WTC11 (cell line): ENCODE measurements at regions not wholly inside any gene's neighbourhood (a gene's known extent, or its start where the extent isn't known, plus 50 kb on each side); places are given as distances from the start of the nearest gene placed in this dataset.

Source experiments
- ATAC-seq: fragments of 200-7000 bp; cut with Tn5 transposase; 2 replicates; pipeline ENCODE4 v1.10.0; 2021; ENCODE audit warnings: mild to moderate bottlenecking, moderate library complexity
- CTCF ChIA-PET: fragments of 300-600 bp; sonication (Branson Sonifier 250); formaldehyde crosslinking; loops from one replicate; lab custom pipeline; 2021; ENCODE audit warnings: antibody characterized with exemption; lab: Charles Lee
- POLR2A ChIA-PET: fragments of 350-600 bp; sonication (Branson Sonifier 250); formaldehyde crosslinking; loops from one replicate; lab custom pipeline; 2021; ENCODE audit warnings: antibody characterized with exemption; lab: Charles Lee
- DNase-seq: peaks from one replicate; pipeline ENCODE4 v3.0.0; 2021; ENCODE audit warnings: low spot score
- H3K27ac Mint-ChIP-seq: 2 replicates; pipeline ENCODE4 v1.8.0; 2021; ENCODE audit warnings: mixed read lengths
- H3K27me3 Mint-ChIP-seq: 2 replicates; pipeline ENCODE4 v1.8.0; 2021; ENCODE audit warnings: low read depth, mild to moderate bottlenecking, moderate library complexity, mixed read lengths
- H3K36me3 Mint-ChIP-seq: 2 replicates; pipeline ENCODE4 v1.8.0; 2021; ENCODE audit warnings: mixed read lengths
- H3K4me1 Mint-ChIP-seq: 2 replicates; pipeline ENCODE4 v1.8.0; 2022; ENCODE audit warnings: mixed read lengths
- H3K4me3 Mint-ChIP-seq: 2 replicates; pipeline ENCODE4 v1.8.0; 2021; ENCODE audit warnings: mild to moderate bottlenecking, moderate library complexity, mixed read lengths
- H3K9me3 Mint-ChIP-seq: 2 replicates; pipeline ENCODE4 v1.8.0; 2021; ENCODE audit warnings: mixed read lengths
- ATF1 ChIP-seq: sonication (generic); formaldehyde crosslinking; IDR thresholded peaks from 2 replicates; pipeline ENCODE4 v1.8.1; 2023; ENCODE audit warnings: mild to moderate bottlenecking, moderate library complexity, missing genetic modification reagents
- CREB1 ChIP-seq: sonication (generic); formaldehyde crosslinking; IDR thresholded peaks from 2 replicates; pipeline ENCODE4 v1.8.0; 2023; ENCODE audit warnings: mild to moderate bottlenecking, missing genetic modification reagents
- CTCF ChIP-seq: fragments of 200-600 bp; IDR thresholded peaks from 2 replicates; pipeline ENCODE4 v1.8.0; 2022; ENCODE audit warnings: antibody characterized with exemption
- GABPB1 ChIP-seq: sonication (generic); formaldehyde crosslinking; IDR thresholded peaks from 2 replicates; pipeline ENCODE4 v1.8.1; 2023; ENCODE audit warnings: mild to moderate bottlenecking, missing genetic modification reagents
- MAX ChIP-seq: sonication (generic); formaldehyde crosslinking; IDR thresholded peaks from 2 replicates; pipeline ENCODE4 v1.8.0; 2022; ENCODE audit warnings: mild to moderate bottlenecking, missing genetic modification reagents
- OVOL2 ChIP-seq: fragments of 250-450 bp; sonication (Bioruptor Pico); IDR thresholded peaks from 2 replicates; pipeline ENCODE4 v1.9.0; 2021; ENCODE audit warnings: mild to moderate bottlenecking, borderline replicate concordance
- RELA ChIP-seq: sonication (generic); formaldehyde crosslinking; IDR thresholded peaks from 2 replicates; pipeline ENCODE4 v1.8.1; 2022; ENCODE audit warnings: missing genetic modification reagents, mild to moderate bottlenecking, borderline replicate concordance
- SMAD4 ChIP-seq: sonication (generic); formaldehyde crosslinking; IDR thresholded peaks from 2 replicates; pipeline ENCODE4 v1.8.0; 2022; ENCODE audit warnings: mild to moderate bottlenecking, missing genetic modification reagents
- SOX15 ChIP-seq: fragments of 250-450 bp; sonication (Bioruptor Pico); IDR thresholded peaks from 2 replicates; pipeline ENCODE4 v1.9.0; 2021; ENCODE audit warnings: mild to moderate bottlenecking
- SP1 ChIP-seq: sonication (generic); formaldehyde crosslinking; conservative IDR thresholded peaks from 2 replicates; pipeline ENCODE4 v1.8.1; 2022; ENCODE audit warnings: missing genetic modification reagents
- TCF7 ChIP-seq: sonication (generic); formaldehyde crosslinking; IDR thresholded peaks from 2 replicates; pipeline ENCODE4 v1.8.0; 2022; ENCODE audit warnings: mild to moderate bottlenecking, low read depth, missing genetic modification reagents, moderate library complexity
- TEAD4 ChIP-seq: sonication (generic); formaldehyde crosslinking; IDR thresholded peaks from 2 replicates; pipeline ENCODE4 v1.8.0; 2022; ENCODE audit warnings: mild to moderate bottlenecking, missing genetic modification reagents
- USF2 ChIP-seq: sonication (generic); formaldehyde crosslinking; IDR thresholded peaks from 2 replicates; pipeline ENCODE4 v1.8.1; 2023; ENCODE audit warnings: mild to moderate bottlenecking, missing genetic modification reagents, moderate library complexity
- ZNF396 ChIP-seq: fragments of 250-450 bp; sonication (Bioruptor Pico); IDR thresholded peaks from 2 replicates; pipeline ENCODE4 v1.8.0; 2021; ENCODE audit warnings: mild to moderate bottlenecking, moderate library complexity, borderline replicate concordance
- TF ChIP-seq, protein P1 (sequence below): sonication (generic); formaldehyde crosslinking; IDR thresholded peaks from 2 replicates; pipeline ENCODE4 v1.8.0; 2022; ENCODE audit warnings: mild to moderate bottlenecking, missing genetic modification reagents
- TF ChIP-seq, protein P2 (sequence below): sonication (generic); formaldehyde crosslinking; conservative IDR thresholded peaks from 2 replicates; pipeline ENCODE4 v1.8.1; 2023; ENCODE audit warnings: mild to moderate bottlenecking, low read depth, missing genetic modification reagents, moderate library complexity

- TF ChIP-seq USF2 (CRISPR knock-in tag): no peak
- no peak for TF ChIP-seq CTCF
Observed at GRCh38 chr6:51016489-51016888, 197.8 kb downstream of the TFAP2B start (continued).

GRCh38 chr6:51019806-51020205 lies 201.1 kb downstream of the TFAP2B start:
- POLR2A ChIA-PET: no interaction called here
- no peak for DNase-seq
- H3K9me3 Mint-ChIP-seq: no peaks in the 10 kb centered on the region
- H3K27me3 Mint-ChIP-seq: no peaks in the 10 kb centered on the region
- H3K4me3 Mint-ChIP-seq: no peak overlapping the region
- CTCF ChIA-PET: no interaction called here
- TF ChIP-seq TEAD4 (CRISPR knock-in tag): no peak
- no peak for TF ChIP-seq RELA (CRISPR knock-in tag)
- no peak for TF ChIP-seq TCF7 (CRISPR knock-in tag)
- peaks cover 5% of the 10 kb centered on the region for H3K4me1 Mint-ChIP-seq
- ATAC-seq: no peak
- no peaks in the 10 kb centered on the region for H3K36me3 Mint-ChIP-seq
- no peak overlapping the region for H3K27ac Mint-ChIP-seq

- no peak for TF ChIP-seq SP1 (CRISPR knock-in tag)
- no peak for TF ChIP-seq MAX (CRISPR knock-in tag)
- no peak for TF ChIP-seq CTCF
- no peak for TF ChIP-seq SOX15 (CRISPR knock-in tag)
- TF ChIP-seq ATF1 (CRISPR knock-in tag): no peak
- TF ChIP-seq OVOL2 (CRISPR knock-in tag): no peak
- no peak for TF ChIP-seq ZNF396 (CRISPR knock-in tag)
- ChIA-PET POLR2A (no interaction called here), CTCF (no interaction called here)
- Mint-ChIP-seq H3K36me3 (no peaks in the 10 kb centered on the region), H3K4me3 (no peak overlapping the region), H3K27ac (no peak overlapping the region), H3K4me1 (peaks cover 10% of the 10 kb centered on the region), H3K27me3 (no peaks in the 10 kb centered on the region), H3K9me3 (no peaks in the 10 kb centered on the region)
- ATAC-seq (no peak), DNase-seq (no peak)
Observed at GRCh38 chr6:51021171-51021570, 202.5 kb downstream of the TFAP2B start.

GRCh38 chr6:51024126-51024525 lies 205.5 kb downstream of the TFAP2B start:
- Mint-ChIP-seq H3K27me3 (no peaks in the 10 kb centered on the region), H3K36me3 (no peaks in the 10 kb centered on the region), H3K27ac (no peak overlapping the region)
- TF ChIP-seq, protein P1, sequence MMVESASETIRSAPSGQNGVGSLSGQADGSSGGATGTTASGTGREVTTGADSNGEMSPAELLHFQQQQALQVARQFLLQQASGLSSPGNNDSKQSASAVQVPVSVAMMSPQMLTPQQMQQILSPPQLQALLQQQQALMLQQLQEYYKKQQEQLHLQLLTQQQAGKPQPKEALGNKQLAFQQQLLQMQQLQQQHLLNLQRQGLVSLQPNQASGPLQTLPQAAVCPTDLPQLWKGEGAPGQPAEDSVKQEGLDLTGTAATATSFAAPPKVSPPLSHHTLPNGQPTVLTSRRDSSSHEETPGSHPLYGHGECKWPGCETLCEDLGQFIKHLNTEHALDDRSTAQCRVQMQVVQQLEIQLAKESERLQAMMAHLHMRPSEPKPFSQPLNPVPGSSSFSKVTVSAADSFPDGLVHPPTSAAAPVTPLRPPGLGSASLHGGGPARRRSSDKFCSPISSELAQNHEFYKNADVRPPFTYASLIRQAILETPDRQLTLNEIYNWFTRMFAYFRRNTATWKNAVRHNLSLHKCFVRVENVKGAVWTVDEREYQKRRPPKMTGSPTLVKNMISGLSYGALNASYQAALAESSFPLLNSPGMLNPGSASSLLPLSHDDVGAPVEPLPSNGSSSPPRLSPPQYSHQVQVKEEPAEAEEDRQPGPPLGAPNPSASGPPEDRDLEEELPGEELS (CRISPR knock-in tag): no peak
- TF ChIP-seq, protein P2, sequence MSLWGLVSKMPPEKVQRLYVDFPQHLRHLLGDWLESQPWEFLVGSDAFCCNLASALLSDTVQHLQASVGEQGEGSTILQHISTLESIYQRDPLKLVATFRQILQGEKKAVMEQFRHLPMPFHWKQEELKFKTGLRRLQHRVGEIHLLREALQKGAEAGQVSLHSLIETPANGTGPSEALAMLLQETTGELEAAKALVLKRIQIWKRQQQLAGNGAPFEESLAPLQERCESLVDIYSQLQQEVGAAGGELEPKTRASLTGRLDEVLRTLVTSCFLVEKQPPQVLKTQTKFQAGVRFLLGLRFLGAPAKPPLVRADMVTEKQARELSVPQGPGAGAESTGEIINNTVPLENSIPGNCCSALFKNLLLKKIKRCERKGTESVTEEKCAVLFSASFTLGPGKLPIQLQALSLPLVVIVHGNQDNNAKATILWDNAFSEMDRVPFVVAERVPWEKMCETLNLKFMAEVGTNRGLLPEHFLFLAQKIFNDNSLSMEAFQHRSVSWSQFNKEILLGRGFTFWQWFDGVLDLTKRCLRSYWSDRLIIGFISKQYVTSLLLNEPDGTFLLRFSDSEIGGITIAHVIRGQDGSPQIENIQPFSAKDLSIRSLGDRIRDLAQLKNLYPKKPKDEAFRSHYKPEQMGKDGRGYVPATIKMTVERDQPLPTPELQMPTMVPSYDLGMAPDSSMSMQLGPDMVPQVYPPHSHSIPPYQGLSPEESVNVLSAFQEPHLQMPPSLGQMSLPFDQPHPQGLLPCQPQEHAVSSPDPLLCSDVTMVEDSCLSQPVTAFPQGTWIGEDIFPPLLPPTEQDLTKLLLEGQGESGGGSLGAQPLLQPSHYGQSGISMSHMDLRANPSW (CRISPR knock-in tag): no peak
- TF ChIP-seq SMAD4 (no peak), GABPB1 (no peak), CREB1 (no peak)
- TF ChIP-seq, all 79 proteins: peak for 0
- POLR2A ChIA-PET: no interaction called here
- Mint-ChIP-seq H3K4me1 (peaks cover 20% of the 10 kb centered on the region), H3K9me3 (no peaks in the 10 kb centered on the region), H3K4me3 (no peak overlapping the region)
- CTCF ChIA-PET: no interaction called here
- DNase-seq: no peak
- ATAC-seq: no peak
